ENCODE measurements at regions not wholly inside any gene's neighbourhood (a gene's known extent, or its start where the extent isn't known, plus 50 kb on each side); places are given as distances from the start of the nearest gene placed in this dataset.

- no peak for TF ChIP-seq EZH2 (IDR thresholded peaks at IDR 0.05; ENCODE audit: low read length, missing control alignments)
- TF ChIP-seq CTCF (conservative IDR thresholded peaks at IDR 0.05 in 1 of 2, IDR thresholded peaks at IDR 0.05 in 1 of 2; ENCODE audit: low read depth in 1 of 2, low read length in 2 of 2): no peak
Observed at GRCh38 chr16:9457215-9457614, 365.8 kb downstream of the HAPSTR1 start.

Measured in fibroblast of lung (primary cell).